NCI-H748 treated with DMSO at 0.1 percent for 48 hours (cell line): ENCODE measurements at regions not wholly inside any gene's neighbourhood (a gene's known extent, or its start where the extent isn't known, plus 50 kb on each side); places are given as distances from the start of the nearest gene placed in this dataset.

Experiments
- DNase-seq: peaks from one replicate; lab custom pipeline; 2025; lab: John Stamatoyannopoulos, UW

DNA sequence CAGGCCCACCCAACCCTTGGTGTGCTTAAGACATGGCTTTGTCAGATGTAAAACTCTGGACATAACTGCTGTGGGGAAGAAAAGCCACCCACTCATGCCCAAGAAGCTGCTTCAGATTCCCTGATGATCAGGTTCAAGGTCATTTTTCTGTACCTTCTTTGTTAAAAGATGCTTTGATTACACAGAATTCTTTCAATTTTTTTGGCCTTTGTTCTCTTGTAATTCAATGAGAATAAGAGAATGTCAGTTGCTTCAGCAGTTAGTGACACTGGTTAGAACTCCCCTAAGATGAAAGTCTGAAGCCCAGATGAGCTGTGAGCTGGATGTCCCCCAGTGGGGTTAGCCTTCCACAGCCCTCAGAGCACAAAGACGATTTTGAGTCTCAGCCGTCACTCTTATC, 152.7 kb downstream of the CHRM3 start:
- no peak for DNase-seq

DNA sequence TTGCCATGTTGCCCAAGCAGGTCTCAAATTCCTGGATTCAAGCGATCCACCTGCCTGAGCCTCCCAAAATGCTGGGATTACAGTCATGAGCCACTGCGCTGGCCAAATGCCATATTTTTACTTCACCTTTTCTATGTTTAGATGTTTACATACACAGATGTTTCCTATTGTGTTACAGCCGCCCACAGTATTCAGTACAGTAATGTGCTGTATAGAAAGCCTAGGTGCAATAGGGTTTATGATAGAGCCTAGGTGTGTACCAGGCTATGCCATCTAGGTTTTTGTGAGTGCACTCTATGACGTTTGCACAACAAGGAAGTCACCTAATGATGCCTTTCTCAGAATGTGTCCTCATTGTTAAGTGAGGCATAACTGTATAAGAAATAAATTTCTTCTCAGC, 153.4 kb downstream of the CHRM3 start:
- no peak for DNase-seq

- DNase-seq: no peak
Observed at GRCh38 chr1:239543873-239544272, 157.5 kb downstream of the CHRM3 start.

DNA sequence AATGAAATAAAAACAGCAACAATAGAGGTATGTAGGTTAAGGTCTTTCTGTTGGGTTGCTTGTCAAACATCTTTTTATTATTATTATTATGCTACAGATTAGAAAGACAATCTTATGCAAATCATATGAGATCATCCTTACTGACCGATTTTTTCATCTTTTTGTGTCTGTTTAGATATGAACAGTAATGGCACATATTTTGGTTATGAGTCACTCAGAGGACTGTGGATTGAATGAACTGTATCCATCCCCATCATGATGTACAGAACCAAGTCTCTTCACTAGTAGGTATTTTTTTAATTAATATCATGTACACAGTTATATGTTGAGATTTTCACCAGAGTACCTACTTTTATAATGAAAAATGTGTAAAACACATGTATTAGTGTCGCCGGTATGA, 159.1 kb downstream of the CHRM3 start:
- no peak for DNase-seq

- no peak for DNase-seq
Observed at GRCh38 chr1:239547987-239548386, 161.6 kb downstream of the CHRM3 start.

DNA sequence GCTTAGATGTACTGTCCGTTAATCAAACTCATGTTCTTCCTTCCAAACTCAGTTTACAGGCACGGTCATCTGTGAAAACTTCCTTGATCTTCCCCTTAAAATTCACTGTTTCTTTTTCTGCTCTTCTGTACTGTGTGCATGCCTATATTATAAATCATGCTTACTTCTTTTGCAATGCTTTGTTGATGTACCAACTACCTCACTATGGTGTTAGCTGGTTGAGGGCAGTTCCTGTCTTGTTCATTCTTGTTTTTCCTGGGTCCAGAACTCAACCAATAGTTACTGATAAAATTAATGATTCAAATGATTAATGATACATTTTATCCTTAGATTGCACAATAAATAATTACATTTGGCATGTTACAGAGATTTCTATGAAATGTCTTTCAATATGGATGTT, 163.8 kb downstream of the CHRM3 start:
- DNase-seq: no peak

- DNase-seq: no peak
Observed at GRCh38 chr1:239555350-239555749, 169.0 kb downstream of the CHRM3 start.

DNA sequence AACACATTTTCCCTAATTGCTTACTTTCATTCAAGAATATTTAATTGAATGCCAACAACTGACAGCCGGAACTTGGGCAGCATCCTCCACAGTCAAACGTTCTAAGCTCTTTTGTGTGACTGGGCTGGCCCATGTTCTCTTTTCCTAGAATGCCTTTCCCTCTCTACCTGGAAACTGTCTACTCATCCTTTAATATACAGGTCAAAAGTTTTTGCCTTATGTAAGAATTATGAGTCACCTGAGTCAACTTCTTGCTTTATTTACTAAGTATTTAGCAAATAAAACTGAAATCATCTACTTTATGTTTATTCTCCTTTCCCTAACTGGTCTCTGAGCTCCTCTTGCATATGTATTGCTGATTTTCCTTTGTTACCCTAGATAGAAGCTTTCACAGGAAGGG, 172.2 kb downstream of the CHRM3 start:
- DNase-seq: no peak

DNA sequence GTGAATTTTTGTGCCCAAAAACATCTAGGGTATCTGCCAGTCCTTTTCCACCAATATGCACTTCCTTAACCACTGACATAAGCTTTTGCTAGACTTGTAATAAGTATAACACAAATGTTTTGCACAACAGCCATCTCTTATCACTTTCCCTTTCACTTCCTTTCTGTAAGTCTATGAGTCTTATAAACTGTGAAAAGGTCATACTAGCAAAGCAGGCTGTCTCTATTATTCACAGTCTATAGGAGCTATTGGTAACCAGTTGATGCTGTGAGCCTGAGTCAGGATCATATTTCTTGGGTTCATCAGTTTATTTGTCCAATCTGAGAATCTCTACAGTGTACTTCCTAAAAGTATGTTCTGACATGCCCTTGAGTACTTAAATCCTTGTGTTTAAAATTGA, 172.6 kb downstream of the CHRM3 start:
- no peak for DNase-seq

DNA sequence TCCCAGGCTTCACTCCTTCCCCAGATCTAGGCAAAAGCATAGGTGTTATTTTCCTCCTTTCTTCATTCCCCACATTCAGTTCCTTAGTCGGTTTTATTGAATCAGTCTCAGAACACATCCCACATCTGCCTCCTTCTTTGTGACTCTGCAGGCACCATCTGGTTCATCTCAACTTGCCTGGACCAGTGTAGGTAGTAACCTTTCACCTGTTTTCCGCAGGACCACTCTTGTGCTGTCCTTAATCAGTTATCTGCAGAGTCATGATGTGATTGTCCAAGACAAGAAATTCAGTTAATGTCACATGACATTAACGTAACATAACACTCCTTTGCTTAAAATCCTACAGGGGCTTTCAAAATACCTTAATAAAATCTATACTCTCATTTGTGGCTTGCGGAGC, 174.6 kb downstream of the CHRM3 start:
- DNase-seq: no peak

DNA sequence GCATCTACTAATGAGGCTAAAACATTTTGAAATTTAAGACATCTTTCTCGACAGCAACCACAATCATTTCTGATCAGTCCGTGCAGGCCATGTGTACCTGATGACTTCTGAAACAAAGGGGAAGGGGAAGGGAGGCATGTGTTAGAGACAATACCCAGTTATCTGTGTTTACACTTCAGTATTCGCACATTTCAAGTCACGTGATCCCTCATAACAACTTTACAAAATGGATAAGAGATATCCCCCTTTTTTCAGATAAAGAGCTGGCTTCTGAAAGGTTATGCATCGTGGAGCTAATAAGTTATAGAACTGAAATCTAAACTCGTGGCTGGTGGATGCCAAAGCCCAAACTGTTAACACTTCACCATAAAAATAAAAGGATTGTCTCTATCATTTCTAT, 175.7 kb downstream of the CHRM3 start:
- DNase-seq: no peak

- no peak for DNase-seq
Observed at GRCh38 chr1:239563681-239564080, 177.3 kb downstream of the CHRM3 start.

- no peak for DNase-seq
Observed at GRCh38 chr1:239566074-239566473, 179.7 kb downstream of the CHRM3 start.

DNA sequence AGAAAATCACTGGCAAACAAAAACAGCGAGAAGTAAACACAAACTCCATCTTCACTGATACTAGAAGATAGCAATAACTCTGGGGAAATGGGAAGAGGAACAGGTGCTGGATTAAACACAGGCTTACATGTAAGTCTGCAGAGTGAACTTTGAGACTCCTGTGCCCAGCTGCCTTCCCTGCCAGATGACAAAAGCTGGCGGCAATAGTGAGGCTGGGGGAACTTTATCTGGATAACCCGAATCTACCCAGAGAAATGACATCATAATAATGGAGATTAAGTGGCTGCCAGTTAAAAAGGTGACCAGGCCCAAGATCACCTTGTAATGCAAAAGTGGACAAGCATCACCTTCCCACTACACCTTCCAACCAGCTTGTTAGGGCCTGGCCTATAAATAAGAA, 184.5 kb downstream of the CHRM3 start:
- DNase-seq: no peak

DNA sequence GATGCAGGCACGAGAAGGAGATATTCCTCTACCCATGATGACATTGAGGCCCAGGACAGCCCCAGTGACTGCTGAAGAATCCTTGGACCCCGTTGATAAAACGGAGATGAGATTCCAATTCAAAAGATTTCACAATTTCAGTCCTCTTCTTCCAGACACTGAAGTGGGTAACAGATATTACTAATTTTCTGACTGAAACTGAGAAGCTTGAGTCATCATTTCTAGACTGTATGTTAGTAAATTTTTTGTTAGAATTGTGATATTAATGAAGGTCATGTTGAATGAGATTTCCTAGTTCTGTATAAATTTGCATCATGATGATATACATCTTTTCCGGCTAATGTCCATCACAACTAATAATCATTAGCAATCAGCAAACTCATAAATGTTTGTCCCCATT, 185.8 kb downstream of the CHRM3 start:
- DNase-seq: no peak

- DNase-seq: no peak
Observed at GRCh38 chr1:239574112-239574511, 187.7 kb downstream of the CHRM3 start.

DNA sequence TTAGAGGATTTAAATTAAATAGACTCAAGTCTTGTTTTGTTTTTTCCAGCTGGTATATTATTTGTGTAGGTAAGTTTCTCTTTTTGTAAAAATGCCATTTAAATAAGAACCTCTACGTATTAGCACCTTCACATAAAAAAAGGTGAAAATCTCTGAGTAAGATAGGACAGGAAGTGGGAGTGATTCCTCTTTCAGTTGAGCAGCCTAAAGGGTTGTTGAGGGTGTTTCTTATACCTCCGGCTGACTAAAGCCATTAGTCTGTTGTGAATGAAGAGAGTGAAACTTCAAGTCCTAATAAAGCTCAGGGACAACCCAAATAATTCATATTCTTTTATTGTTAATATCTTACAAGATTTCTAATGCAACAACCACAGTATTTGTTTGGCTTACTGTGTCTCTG, 188.7 kb downstream of the CHRM3 start:
- no peak for DNase-seq

DNA sequence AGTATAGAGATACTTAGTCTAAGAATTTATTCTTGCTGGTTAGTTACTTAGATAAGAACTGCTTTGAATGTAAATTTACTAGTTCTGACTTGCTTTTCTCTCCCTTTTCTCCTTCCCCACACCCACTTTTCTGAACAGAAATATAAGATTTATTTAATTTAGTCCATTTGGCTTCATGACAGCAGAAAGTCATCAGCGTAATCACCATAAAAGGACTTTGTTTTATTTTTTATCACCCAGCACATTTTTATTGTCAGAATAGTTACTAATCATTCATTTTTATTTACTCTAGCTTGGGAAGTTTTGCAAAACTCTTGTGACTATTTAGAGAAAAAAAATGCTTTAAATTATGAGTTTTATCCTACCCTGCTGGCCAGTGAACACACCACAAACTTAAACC, 197.2 kb downstream of the CHRM3 start:
- no peak for DNase-seq

- DNase-seq: no peak
Observed at GRCh38 chr1:239586128-239586527, 199.8 kb downstream of the CHRM3 start.

DNA sequence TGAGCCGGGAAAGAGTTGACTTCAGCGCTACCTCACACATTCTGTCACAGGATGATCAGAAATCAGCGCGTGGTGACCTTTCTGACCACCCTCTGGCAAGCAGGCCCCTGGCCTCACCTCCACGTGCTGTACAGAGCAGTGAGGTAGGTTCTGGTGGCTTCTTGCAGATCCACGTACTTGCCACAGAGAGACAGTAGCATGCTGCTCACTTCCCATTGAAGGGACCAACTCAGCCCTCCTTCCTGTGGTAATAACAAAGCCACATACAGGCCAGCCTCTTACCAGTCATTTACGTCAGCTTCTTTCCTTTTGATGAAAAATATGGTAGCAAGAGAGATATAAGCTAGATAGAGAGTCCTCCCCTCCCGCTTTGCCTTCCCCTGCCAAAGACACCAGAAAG, 200.7 kb downstream of the CHRM3 start:
- no peak for DNase-seq

- no peak for DNase-seq
Observed at GRCh38 chr1:239587574-239588369, 201.4 kb downstream of the CHRM3 start.

DNA sequence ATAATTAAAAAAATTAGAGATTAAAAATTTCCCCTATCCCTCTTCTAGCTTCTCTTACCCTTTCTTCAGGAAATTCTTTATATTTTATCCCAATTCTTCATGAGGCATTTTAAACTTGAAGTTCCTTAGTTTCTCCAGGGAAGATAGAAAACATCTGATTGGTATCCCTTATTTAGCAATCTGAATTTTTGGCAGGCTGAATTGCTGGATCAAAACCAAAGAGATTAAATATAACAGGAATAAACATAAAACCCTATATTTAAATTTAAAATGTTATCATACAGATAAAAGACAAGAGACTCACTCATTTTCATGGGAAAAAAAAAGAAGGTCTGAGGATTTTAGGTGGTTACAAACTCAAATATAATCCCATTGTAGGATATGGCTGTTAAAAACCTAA, 204.2 kb downstream of the CHRM3 start:
- DNase-seq: no peak

DNA sequence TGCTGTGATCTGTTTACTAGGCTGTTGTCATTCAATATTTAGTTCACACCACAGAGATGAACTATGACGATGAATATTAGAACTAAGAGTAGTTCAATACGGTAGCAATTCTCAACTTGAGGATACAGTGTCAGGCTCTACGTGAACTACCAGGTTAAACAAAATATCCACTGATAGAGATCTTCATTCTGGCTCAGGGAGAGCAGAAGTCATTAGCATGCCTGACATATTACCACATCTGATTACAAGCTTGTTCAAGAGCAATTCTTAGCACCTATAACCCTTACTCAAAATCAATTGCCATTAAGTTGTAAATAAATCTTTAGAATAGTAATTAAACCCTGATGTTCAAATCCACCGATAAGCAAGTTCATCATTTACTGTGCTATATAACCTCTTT, 207.2 kb downstream of the CHRM3 start:
- no peak for DNase-seq

- DNase-seq: no peak
Observed at GRCh38 chr1:239600588-239600987, 214.2 kb downstream of the CHRM3 start.
